Activated naive CD8-positive, alpha-beta T cell (primary cell): ENCODE measurements at regions not wholly inside any gene's neighbourhood (a gene's known extent, or its start where the extent isn't known, plus 50 kb on each side); places are given as distances from the start of the nearest gene placed in this dataset.
"Not testable (repeated sequence)": the region's sequence is repeated elsewhere in the genome, so short reads cannot be mapped to it uniquely, and the experiment has no call there.

Experiments
- H3K27ac Mint-ChIP-seq: one replicate; pipeline ENCODE4 v1.8.0; 2021; ENCODE audit warnings: mixed read lengths
- H3K27me3 Mint-ChIP-seq: one replicate; pipeline ENCODE4 v1.8.0; 2021; ENCODE audit warnings: mixed read lengths
- H3K36me3 Mint-ChIP-seq: one replicate; pipeline ENCODE4 v1.8.0; 2021; ENCODE audit warnings: mixed read lengths
- H3K4me1 Mint-ChIP-seq: one replicate; pipeline ENCODE4 v1.8.0; 2021; ENCODE audit warnings: low read depth, mixed read lengths
- H3K4me3 Mint-ChIP-seq: one replicate; pipeline ENCODE4 v1.8.0; 2021; ENCODE audit warnings: mild to moderate bottlenecking, mixed read lengths
- H3K9me3 Mint-ChIP-seq: one replicate; pipeline ENCODE4 v1.8.0; 2021; ENCODE audit warnings: low read depth, mixed read lengths

- Mint-ChIP-seq H3K4me3 (no peak overlapping the region), H3K4me1 (no peaks in the 10 kb centered on the region), H3K9me3 (no peaks in the 10 kb centered on the region), H3K27me3 (peaks cover 2% of the 10 kb centered on the region), H3K27ac (no peak overlapping the region), H3K36me3 (no peaks in the 10 kb centered on the region)
Measured at GRCh38 chr3:181189556-181189955, 200.0 kb upstream of the DNAJC19 start.

- Mint-ChIP-seq H3K4me1 (no peaks in the 10 kb centered on the region), H3K36me3 (no peaks in the 10 kb centered on the region), H3K9me3 (no peaks in the 10 kb centered on the region), H3K27me3 (no peaks in the 10 kb centered on the region), H3K4me3 (no peak overlapping the region), H3K27ac (no peak overlapping the region)
Measured at GRCh38 chr3:181183764-181184163, 194.2 kb upstream of the DNAJC19 start.

- not testable (repeated sequence) for H3K36me3 Mint-ChIP-seq, H3K4me3 Mint-ChIP-seq, H3K9me3 Mint-ChIP-seq, H3K27me3 Mint-ChIP-seq, H3K27ac Mint-ChIP-seq, H3K4me1 Mint-ChIP-seq
Measured at GRCh38 chr3:181183057-181183456, 193.5 kb upstream of the DNAJC19 start.

- Mint-ChIP-seq H3K36me3 (no peaks in the 10 kb centered on the region), H3K9me3 (no peaks in the 10 kb centered on the region), H3K27ac (no peak overlapping the region), H3K4me3 (no peak overlapping the region), H3K4me1 (no peaks in the 10 kb centered on the region), H3K27me3 (peaks cover 2% of the 10 kb centered on the region)
Measured at GRCh38 chr3:181178991-181179390, 189.5 kb upstream of the DNAJC19 start.

GRCh38 chr3:181176601-181177000 lies 187.1 kb upstream of the DNAJC19 start:
- no peaks in the 10 kb centered on the region for H3K4me1 Mint-ChIP-seq
- H3K9me3 Mint-ChIP-seq: no peaks in the 10 kb centered on the region
- H3K27me3 Mint-ChIP-seq: peaks cover 2% of the 10 kb centered on the region
- H3K27ac Mint-ChIP-seq: no peak overlapping the region
- H3K36me3 Mint-ChIP-seq: no peaks in the 10 kb centered on the region
- H3K4me3 Mint-ChIP-seq: no peak overlapping the region

GRCh38 chr3:181174676-181175233 lies 185.2 kb upstream of the DNAJC19 start:
- Mint-ChIP-seq H3K4me1 (no peaks in the 10 kb centered on the region), H3K9me3 (no peaks in the 10 kb centered on the region), H3K4me3 (no peak overlapping the region)

GRCh38 chr3:181174022-181174421 lies 184.5 kb upstream of the DNAJC19 start:
- Mint-ChIP-seq H3K27ac (no peak overlapping the region), H3K36me3 (no peaks in the 10 kb centered on the region), H3K4me1 (no peaks in the 10 kb centered on the region), H3K27me3 (peaks cover 2% of the 10 kb centered on the region), H3K9me3 (no peaks in the 10 kb centered on the region), H3K4me3 (no peak overlapping the region)

More at GRCh38 chr3:181174676-181175233, 185.2 kb upstream of the DNAJC19 start:
- Mint-ChIP-seq H3K27me3 (peaks cover 2% of the 10 kb centered on the region), H3K36me3 (no peaks in the 10 kb centered on the region), H3K27ac (no peak overlapping the region)

- H3K27ac Mint-ChIP-seq: no peak overlapping the region
- no peak overlapping the region for H3K4me3 Mint-ChIP-seq
- H3K27me3 Mint-ChIP-seq: peaks cover 2% of the 10 kb centered on the region
- H3K36me3 Mint-ChIP-seq: no peaks in the 10 kb centered on the region
- no peaks in the 10 kb centered on the region for H3K9me3 Mint-ChIP-seq
- H3K4me1 Mint-ChIP-seq: no peaks in the 10 kb centered on the region
Measured at GRCh38 chr3:181173227-181173626, 183.7 kb upstream of the DNAJC19 start.

- no peak overlapping the region for H3K27ac Mint-ChIP-seq
- H3K4me3 Mint-ChIP-seq: no peak overlapping the region
- no peaks in the 10 kb centered on the region for H3K27me3 Mint-ChIP-seq
- H3K36me3 Mint-ChIP-seq: no peaks in the 10 kb centered on the region
- H3K4me1 Mint-ChIP-seq: no peaks in the 10 kb centered on the region
- H3K9me3 Mint-ChIP-seq: no peaks in the 10 kb centered on the region
Measured at GRCh38 chr3:181134873-181135272, 145.3 kb upstream of the DNAJC19 start.

- no peaks in the 10 kb centered on the region for H3K4me1 Mint-ChIP-seq
- no peaks in the 10 kb centered on the region for H3K9me3 Mint-ChIP-seq
- no peaks in the 10 kb centered on the region for H3K36me3 Mint-ChIP-seq
- H3K27ac Mint-ChIP-seq: no peak overlapping the region
- no peak overlapping the region for H3K4me3 Mint-ChIP-seq
- H3K27me3 Mint-ChIP-seq: no peaks in the 10 kb centered on the region
Measured at GRCh38 chr3:181133832-181134231, 144.3 kb upstream of the DNAJC19 start.

- Mint-ChIP-seq H3K4me3 (no peak overlapping the region), H3K27ac (no peak overlapping the region)
Measured at GRCh38 chr3:181105646-181106045, 116.1 kb upstream of the DNAJC19 start.

GRCh38 chr3:181103605-181104004 lies 114.1 kb upstream of the DNAJC19 start:
- no peaks in the 10 kb centered on the region for H3K4me1 Mint-ChIP-seq
- H3K27ac Mint-ChIP-seq: no peak overlapping the region
- H3K9me3 Mint-ChIP-seq: peaks cover 5% of the 10 kb centered on the region

More at GRCh38 chr3:181105646-181106045, 116.1 kb upstream of the DNAJC19 start:
- peaks cover 3% of the 10 kb centered on the region for H3K27me3 Mint-ChIP-seq
- H3K4me1 Mint-ChIP-seq: no peaks in the 10 kb centered on the region
- peaks cover 2% of the 10 kb centered on the region for H3K36me3 Mint-ChIP-seq
- peaks cover 5% of the 10 kb centered on the region for H3K9me3 Mint-ChIP-seq

GRCh38 chr3:181086011-181086410 lies 96.5 kb upstream of the DNAJC19 start:
- Mint-ChIP-seq H3K27me3 (no peaks in the 10 kb centered on the region), H3K4me1 (no peaks in the 10 kb centered on the region), H3K27ac (no peak overlapping the region), H3K4me3 (no peak overlapping the region), H3K9me3 (no peaks in the 10 kb centered on the region), H3K36me3 (no peaks in the 10 kb centered on the region)

More at GRCh38 chr3:181103605-181104004, 114.1 kb upstream of the DNAJC19 start:
- no peak overlapping the region for H3K4me3 Mint-ChIP-seq
- H3K27me3 Mint-ChIP-seq: peaks cover 3% of the 10 kb centered on the region
- H3K36me3 Mint-ChIP-seq: peaks cover 2% of the 10 kb centered on the region

- no peaks in the 10 kb centered on the region for H3K9me3 Mint-ChIP-seq
- H3K36me3 Mint-ChIP-seq: no peaks in the 10 kb centered on the region
- no peaks in the 10 kb centered on the region for H3K4me1 Mint-ChIP-seq
- H3K27ac Mint-ChIP-seq: no peak overlapping the region
- no peak overlapping the region for H3K4me3 Mint-ChIP-seq
- no peaks in the 10 kb centered on the region for H3K27me3 Mint-ChIP-seq
Measured at GRCh38 chr3:181081930-181082329, 92.4 kb upstream of the DNAJC19 start.

GRCh38 chr3:181076558-181076957 lies 87.0 kb upstream of the DNAJC19 start:
- Mint-ChIP-seq H3K4me1 (no peaks in the 10 kb centered on the region), H3K9me3 (peaks cover 18% of the 10 kb centered on the region), H3K36me3 (peaks cover 11% of the 10 kb centered on the region), H3K27me3 (peaks cover 6% of the 10 kb centered on the region), H3K4me3 (no peak overlapping the region), H3K27ac (no peak overlapping the region)

- peaks cover 19% of the 10 kb centered on the region for H3K9me3 Mint-ChIP-seq
- no peak overlapping the region for H3K27ac Mint-ChIP-seq
- H3K4me1 Mint-ChIP-seq: no peaks in the 10 kb centered on the region
- peaks cover 6% of the 10 kb centered on the region for H3K27me3 Mint-ChIP-seq
- H3K36me3 Mint-ChIP-seq: peaks cover 13% of the 10 kb centered on the region
- H3K4me3 Mint-ChIP-seq: no peak overlapping the region
Measured at GRCh38 chr3:181075098-181075497, 85.6 kb upstream of the DNAJC19 start.
